Aorta (tissue), 5 donors: ENCODE measurements at regions not wholly inside any gene's neighbourhood (a gene's known extent, or its start where the extent isn't known, plus 50 kb on each side); places are given as distances from the start of the nearest gene placed in this dataset.

Source experiments
- ATAC-seq: fragments of 200-7000 bp; cut with Tn5 transposase; one replicate; pipeline ENCODE4 v1.9.1; 2022; ENCODE audit warnings: moderate library complexity; ENCODE audit not compliant: low FRiP score
- DNase-seq, 2 donors: peaks; one replicate each; pipeline ENCODE4 v3.0.0-alpha.2; 2020
- H3K27ac ChIP-seq, 2 donors: one replicate each; pipeline ENCODE4 v1.5.1; 2013; ENCODE audit warnings: low read length in 2 of 2, mild to moderate bottlenecking in 2 of 2, moderate library complexity in 2 of 2, control low read depth in 1 of 2, inconsistent platforms in 1 of 2, low read depth in 1 of 2
- H3K27me3 ChIP-seq, 2 donors: one replicate each; pipeline ENCODE4 v1.6.1; 2013; ENCODE audit warnings: control low read depth in 1 of 2, low read length in 1 of 2, mild to moderate bottlenecking in 1 of 2, moderate library complexity in 1 of 2; ENCODE audit not compliant: insufficient read depth in 2 of 2, control insufficient read depth in 1 of 2
- H3K36me3 ChIP-seq, 2 donors: one replicate each; pipeline ENCODE4 v1.6.1; 2013; ENCODE audit warnings: control low read depth in 1 of 2, low read length in 1 of 2, mild to moderate bottlenecking in 1 of 2; ENCODE audit not compliant: insufficient read depth in 2 of 2, control insufficient read depth in 1 of 2
- H3K4me1 ChIP-seq, 2 donors: one replicate each; pipeline ENCODE4 v1.6.1; 2013; ENCODE audit warnings: low read length in 2 of 2, control low read depth in 1 of 2, mild to moderate bottlenecking in 1 of 2, moderate library complexity in 1 of 2; ENCODE audit not compliant: insufficient read depth in 2 of 2, control insufficient read depth in 1 of 2
- H3K4me3 ChIP-seq, 2 donors: one replicate each; pipeline ENCODE4 v1.5.1; 2013; ENCODE audit warnings: low read length in 2 of 2, control low read depth in 1 of 2, mild to moderate bottlenecking in 1 of 2
- H3K9me3 ChIP-seq: one replicate; pipeline ENCODE4 v1.6.1; 2013; ENCODE audit warnings: mild to moderate bottlenecking, low read length; ENCODE audit not compliant: control insufficient read depth
- WGBS, 2 donors: extraction: QIAGEN DNeasy Blood & Tissue Kit; methylation state at CpG; one replicate each; pipeline ENCODE4 v1.1.7; 2013; 5-methylcytosine and 5-hydroxymethylcytosine counted together
- intact Hi-C, 2 donors: fragments of 100-400 bp; cut with DNase I; formaldehyde crosslinking; loops; one replicate each; pipeline versions ENCODE4 v1.14.2 to v1.15.0; 2022
- donor health status: healthy with polysubstance abuse.
- donor health status: Bipolar disorder and iron deficiency.
- donor health status: DM: no; HTN: no; CAD: no.
- donor health status: DM: no; HTN: no; CAD: no.
- donor health status: DM: yes; HTN: yes; CAD: no.

DNA sequence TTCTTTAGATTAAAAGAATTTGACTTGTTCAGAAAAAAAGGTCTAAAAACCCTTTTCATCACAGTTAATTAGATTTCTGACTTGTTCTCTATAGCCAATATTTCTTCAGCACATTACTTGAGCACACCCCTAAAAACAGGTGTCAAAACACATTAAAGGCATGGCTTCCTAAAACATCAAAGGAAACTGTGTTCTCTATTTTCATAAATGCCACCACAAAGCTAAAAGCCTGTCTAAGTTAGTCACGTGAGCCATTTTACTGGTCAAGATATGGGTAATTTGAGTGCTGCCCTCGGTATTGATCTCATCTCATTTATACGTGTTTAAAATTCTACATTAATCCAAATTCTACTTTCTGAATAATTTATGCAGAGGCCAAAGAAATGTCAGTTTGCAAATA lies 580.5 kb downstream of the HAO1 start:
- H3K4me3 ChIP-seq: no peak overlapping the region
- no peaks in the 10 kb centered on the region for H3K4me1 ChIP-seq
- whole genome bisulfite sequencing, 2 donors: 79 to 80% methylated on average over 3 of the region's 3 CpGs
- DNase-seq (no peak), ATAC-seq (no peak)
- no peaks in the 10 kb centered on the region for H3K27me3 ChIP-seq
- intact Hi-C loops: no loop called here
- H3K27ac ChIP-seq: no peak overlapping the region
- H3K9me3 ChIP-seq: no peaks in the 10 kb centered on the region
- no peaks in the 10 kb centered on the region for H3K36me3 ChIP-seq

DNA sequence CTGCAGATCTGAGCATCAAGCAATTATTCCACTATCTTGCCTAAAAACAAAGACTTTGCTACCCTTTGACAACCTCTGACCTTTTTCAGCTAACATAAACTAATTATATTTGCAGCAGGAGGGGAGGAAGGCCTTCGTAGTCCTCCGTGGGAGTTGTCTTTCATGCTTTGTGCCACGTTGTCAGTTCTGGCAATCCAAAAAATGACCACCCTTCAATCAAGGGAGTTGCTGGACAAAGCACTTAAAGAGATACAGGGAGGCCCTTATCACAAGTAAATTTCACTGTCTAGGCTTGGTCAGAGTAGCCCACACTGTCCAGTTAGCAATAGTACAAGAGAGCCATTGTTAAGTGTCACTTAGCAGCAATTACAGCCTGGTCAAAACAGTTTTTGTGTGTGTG lies 578.9 kb downstream of the HAO1 start:
- Histone ChIP-seq H3K27ac (no peak overlapping the region), H3K4me3 (no peak overlapping the region), H3K4me1 (no peaks in the 10 kb centered on the region), H3K9me3 (peaks cover 3% of the 10 kb centered on the region), H3K27me3 (no peaks in the 10 kb centered on the region), H3K36me3 (no peaks in the 10 kb centered on the region)
- intact Hi-C loops: no loop called here
- no peak for ATAC-seq
- no peak for DNase-seq
- 18% methylated on average over 3 of the region's 3 CpGs for WGBS, 2 donors

DNA sequence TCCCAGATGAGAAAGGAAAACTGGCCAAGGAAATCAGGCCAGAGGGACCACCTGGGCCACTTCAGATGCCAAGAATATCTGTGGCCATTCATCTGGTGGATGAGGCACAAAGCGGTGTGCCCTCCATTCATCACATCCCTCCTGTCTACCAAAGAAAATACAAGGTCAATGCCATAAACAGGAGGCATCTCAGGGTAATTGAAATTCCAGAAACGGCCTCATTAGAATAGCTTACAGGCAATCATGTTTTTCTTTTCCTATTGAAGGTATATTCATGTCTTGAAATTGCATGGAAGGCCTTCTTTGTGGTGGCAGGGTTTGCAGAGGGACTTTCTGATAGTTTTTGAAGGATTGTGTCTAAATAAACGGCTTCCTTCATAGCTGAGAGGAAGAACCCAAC lies 578.3 kb downstream of the HAO1 start:
- no peaks in the 10 kb centered on the region for H3K27me3 ChIP-seq
- DNase-seq (no peak), ATAC-seq (no peak)
- 56% methylated on average over 3 of the region's 3 CpGs for WGBS, 2 donors
- intact Hi-C loops: no loop called here
- H3K27ac ChIP-seq: no peak overlapping the region
- no peaks in the 10 kb centered on the region for H3K36me3 ChIP-seq
- no peaks in the 10 kb centered on the region for H3K4me1 ChIP-seq
- peaks cover 3% of the 10 kb centered on the region for H3K9me3 ChIP-seq
- H3K4me3 ChIP-seq: no peak overlapping the region

DNA sequence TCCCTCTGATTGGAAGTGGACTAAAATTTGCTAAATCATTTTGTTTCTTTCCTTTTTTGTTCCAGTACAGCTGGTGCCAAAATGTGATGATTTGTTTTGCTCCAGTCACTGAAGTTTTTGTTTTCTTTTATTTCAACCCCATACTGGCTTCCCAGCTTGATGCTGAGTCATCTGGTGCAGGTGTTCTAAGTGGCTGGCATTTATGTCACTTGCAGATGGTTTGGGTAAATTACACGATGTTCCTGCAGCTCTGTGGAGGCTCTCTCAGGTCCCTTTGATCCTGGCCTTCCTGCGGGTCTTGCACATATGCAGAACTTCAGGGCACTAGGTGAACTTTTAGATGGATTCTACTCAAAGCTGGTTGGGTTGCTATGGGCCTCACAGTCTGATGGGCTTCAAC lies 577.7 kb downstream of the HAO1 start:
- Histone ChIP-seq H3K27me3 (no peaks in the 10 kb centered on the region), H3K4me1 (no peaks in the 10 kb centered on the region), H3K4me3 (no peak overlapping the region), H3K27ac (no peak overlapping the region), H3K9me3 (peaks cover 3% of the 10 kb centered on the region), H3K36me3 (no peaks in the 10 kb centered on the region)
- WGBS, 2 donors: 68 to 75% methylated on average over 2 of the region's 2 CpGs
- DNase-seq (no peak), ATAC-seq (no peak)
- intact Hi-C loops: no loop called here

DNA sequence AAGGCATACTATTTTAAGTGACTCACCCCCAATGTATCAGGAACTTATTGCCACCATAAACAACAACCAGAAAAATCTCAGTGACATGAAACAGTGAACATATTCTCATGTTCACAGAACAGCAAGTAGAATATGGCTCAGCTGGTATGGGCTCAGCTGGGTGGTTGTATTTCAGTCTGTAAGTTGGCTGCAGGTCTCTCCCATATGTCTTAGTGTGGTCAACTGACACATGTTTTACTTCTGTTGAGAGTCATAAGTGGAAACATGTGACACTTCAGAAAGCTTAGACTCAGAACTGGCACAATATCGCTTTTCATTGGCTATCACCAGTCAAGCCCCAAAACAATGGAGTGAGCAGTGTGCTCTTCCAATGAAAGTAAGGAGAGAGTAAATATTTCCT lies 574.1 kb downstream of the HAO1 start:
- intact Hi-C loops: no loop called here
- DNase-seq (no peak), ATAC-seq (no peak)
- H3K4me1 ChIP-seq: no peaks in the 10 kb centered on the region
- H3K27me3 ChIP-seq: no peaks in the 10 kb centered on the region
- H3K9me3 ChIP-seq: peaks cover 5% of the 10 kb centered on the region
- H3K4me3 ChIP-seq: no peak overlapping the region
- WGBS, 2 donors: 91 to 94% methylated on average over 1 of the region's 1 CpG
- H3K36me3 ChIP-seq: no peaks in the 10 kb centered on the region
- no peak overlapping the region for H3K27ac ChIP-seq

DNA sequence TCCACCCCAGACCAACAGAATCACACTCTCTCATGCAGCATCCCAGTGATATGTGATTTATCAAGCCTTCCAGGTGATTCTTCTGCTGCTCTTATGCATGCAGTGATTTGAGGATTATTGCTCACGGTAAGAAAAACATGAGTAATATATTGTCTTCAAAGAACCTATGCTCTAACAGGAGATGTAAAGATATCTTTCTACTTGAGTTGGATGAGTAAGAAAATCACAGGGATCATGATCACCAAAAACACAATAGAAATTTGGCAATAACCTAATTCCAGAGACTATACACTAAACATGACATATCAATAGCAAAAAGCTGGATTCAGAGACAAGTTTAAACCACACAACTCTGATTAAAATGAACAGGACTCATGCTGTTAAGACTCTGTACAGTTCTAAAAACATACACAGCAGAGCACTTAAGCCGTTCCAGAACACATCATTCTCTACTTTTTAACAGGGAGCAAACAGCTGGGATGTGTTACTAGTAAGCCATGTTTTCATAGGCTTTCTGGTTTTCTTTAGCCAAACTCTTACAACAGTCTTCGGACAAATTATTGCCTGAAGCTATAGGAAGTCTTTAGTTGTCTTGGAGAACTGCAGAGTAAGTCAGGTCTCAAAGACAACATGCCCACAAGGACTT lies 568.6 kb downstream of the HAO1 start:
- H3K36me3 ChIP-seq: no peaks in the 10 kb centered on the region
- H3K4me3 ChIP-seq: no peak overlapping the region
- H3K4me1 ChIP-seq: no peaks in the 10 kb centered on the region
- peaks cover 1% of the 10 kb centered on the region for H3K9me3 ChIP-seq
- no peak overlapping the region for H3K27ac ChIP-seq
- ATAC-seq (no peak), DNase-seq (no peak)
- intact Hi-C loops: no loop called here
- 25 to 28% methylated on average over 3 of the region's 3 CpGs for WGBS, 2 donors
- H3K27me3 ChIP-seq: no peaks in the 10 kb centered on the region

DNA sequence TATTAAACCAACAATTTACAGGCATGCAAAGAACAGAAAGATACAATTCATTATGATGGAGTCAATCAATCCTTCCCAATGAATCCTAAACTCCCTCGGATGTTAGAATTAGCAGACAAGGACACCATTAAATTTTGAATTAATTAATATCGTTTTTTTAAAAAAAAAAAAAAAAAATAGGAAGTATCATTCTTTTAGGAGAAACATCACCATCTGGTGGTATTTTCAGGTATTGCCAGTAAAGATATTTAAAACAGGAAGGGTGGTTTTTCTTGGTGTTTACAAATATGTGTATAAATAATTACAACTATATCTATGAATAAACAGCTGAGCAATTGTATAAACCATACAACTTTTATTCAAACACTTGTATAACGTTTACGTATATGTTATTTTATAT lies 564.4 kb downstream of the HAO1 start:
- H3K4me3 ChIP-seq: no peak overlapping the region
- no peaks in the 10 kb centered on the region for H3K36me3 ChIP-seq
- H3K27ac ChIP-seq: no peak overlapping the region
- no peaks in the 10 kb centered on the region for H3K9me3 ChIP-seq
- no peaks in the 10 kb centered on the region for H3K27me3 ChIP-seq
- 42 to 49% methylated on average over 4 of the region's 4 CpGs for WGBS, 2 donors
- ATAC-seq: no peak
- H3K4me1 ChIP-seq: no peaks in the 10 kb centered on the region
- intact Hi-C loops: no loop called here
- no peak for DNase-seq

DNA sequence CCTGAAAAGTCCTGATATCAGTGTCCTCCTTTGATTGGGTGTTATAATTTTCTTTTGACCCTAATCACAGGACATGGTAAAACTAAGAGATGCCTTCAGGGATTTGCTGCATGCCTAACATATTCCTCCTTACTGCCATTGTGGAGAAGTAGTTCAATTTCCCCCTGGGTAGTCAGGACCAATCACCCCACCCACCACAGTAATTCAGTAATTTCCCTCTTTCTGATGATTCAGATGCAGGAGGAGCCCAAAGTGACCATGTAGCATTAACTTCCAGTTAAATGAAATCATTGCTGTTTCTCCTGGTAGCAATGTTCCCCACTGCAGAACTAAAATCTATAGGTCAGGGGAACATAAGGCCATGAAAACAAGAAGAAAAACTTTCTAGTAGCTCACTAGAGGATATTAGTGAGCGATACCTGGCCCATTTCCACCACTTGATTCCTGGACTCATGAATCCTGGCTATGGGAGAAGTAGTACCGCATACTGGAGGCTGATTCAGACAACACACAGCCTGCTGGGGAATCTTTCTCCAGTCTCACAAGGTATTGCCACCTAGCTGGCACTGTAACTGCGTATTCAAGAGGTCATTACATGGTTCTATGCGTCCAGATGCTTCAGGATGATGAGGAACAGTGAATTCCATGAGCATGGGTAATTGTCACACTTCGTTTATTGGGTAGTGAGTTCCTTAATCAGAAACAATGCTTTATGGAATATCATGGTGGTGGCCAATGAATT lies 561.2 kb downstream of the HAO1 start:
- H3K27me3 ChIP-seq: no peaks in the 10 kb centered on the region
- no peak for DNase-seq
- no peaks in the 10 kb centered on the region for H3K9me3 ChIP-seq
- no peaks in the 10 kb centered on the region for H3K4me1 ChIP-seq
- H3K4me3 ChIP-seq: no peak overlapping the region
- whole genome bisulfite sequencing, 2 donors: 74 to 80% methylated on average over 5 of the region's 5 CpGs
- no peaks in the 10 kb centered on the region for H3K36me3 ChIP-seq
- no peak overlapping the region for H3K27ac ChIP-seq
- intact Hi-C loops: no loop called here
- ATAC-seq: no peak

DNA sequence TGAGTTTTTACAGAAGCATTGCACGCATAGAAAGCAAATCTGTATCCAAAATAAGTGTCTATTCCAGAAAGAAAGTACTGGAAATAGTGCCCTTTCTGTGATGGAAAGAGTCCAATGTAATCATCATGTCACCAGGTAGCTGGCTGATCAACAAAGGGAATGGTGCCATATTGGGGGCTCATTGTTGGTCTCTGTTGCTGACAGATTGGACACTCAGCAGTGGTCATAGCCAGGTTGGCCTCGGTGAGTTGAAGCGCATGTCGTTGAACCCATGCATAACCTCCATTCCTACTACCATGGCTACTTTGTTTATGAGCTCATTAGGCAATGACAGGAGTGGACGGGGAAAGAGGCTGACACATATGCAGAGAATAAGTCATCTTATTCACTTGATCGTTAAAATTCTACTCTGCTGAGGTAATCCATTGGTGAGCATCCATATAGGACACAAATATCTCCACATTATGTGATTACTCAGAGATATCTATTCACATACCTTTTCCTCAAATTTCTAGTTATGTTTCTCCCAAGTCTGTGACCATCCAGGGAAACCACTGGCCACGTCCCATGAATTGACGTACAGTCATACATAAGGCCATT lies 560.5 kb downstream of the HAO1 start:
- DNase-seq (no peak), ATAC-seq (no peak)
- Histone ChIP-seq H3K9me3 (no peaks in the 10 kb centered on the region), H3K4me3 (no peak overlapping the region), H3K36me3 (no peaks in the 10 kb centered on the region), H3K4me1 (no peaks in the 10 kb centered on the region), H3K27me3 (no peaks in the 10 kb centered on the region), H3K27ac (no peak overlapping the region)
- intact Hi-C loops: no loop called here
- WGBS, 2 donors: 53 to 84% methylated on average over 8 of the region's 8 CpGs
